ENCODE measurements at regions not wholly inside any gene's neighbourhood (a gene's known extent, or its start where the extent isn't known, plus 50 kb on each side); places are given as distances from the start of the nearest gene placed in this dataset.
A peak's percentile ranks its signal among the peaks of the same experiment; 100 is the strongest.

DNA sequence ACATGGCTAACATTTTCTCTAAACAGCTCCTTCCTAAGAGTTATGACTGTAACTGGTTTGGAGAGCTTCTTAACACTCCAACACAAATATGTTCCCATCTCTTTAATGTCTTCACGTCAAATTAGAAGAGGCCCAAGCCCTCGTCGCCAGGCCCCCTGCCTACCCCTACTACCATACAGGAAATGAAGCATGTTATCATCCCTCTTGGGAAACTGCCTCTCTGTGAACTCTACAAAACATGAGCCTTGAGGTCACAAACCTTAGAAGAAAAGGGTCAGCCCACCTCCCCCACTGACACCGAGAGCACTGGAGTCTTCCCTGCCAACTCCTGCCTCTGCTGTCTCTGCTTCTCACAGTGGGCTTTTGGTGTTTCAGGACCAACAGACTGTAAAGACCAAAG, 243.1 kb upstream of the STT3B start:
- H3K9me2 ChIP-seq (replicated peaks; ENCODE audit: insufficient read depth) = no peaks in the 10 kb centered on the region
- H3K27me3 ChIP-seq = no peaks in the 10 kb centered on the region
- H3K27ac ChIP-seq = peak overlapping the region; percentile 55
- WGBS (ENCODE audit: low lambda C conversion rate, missing lambda C conversion rate) = 71% methylated on average over 4 of the region's 4 CpGs
- H3K4me2 ChIP-seq = no peak overlapping the region
- no peaks in the 10 kb centered on the region for H3K36me3 ChIP-seq (replicated peaks; ENCODE audit: insufficient read depth, low read depth)
- H3K9me3 ChIP-seq (ENCODE audit: low read depth) = no peaks in the 10 kb centered on the region
- H3K4me3 ChIP-seq = no peak overlapping the region
- no peaks in the 10 kb centered on the region for H4K20me1 ChIP-seq (ENCODE audit: insufficient read depth, poor library complexity, severe bottlenecking)
- no peak overlapping the region for H2AFZ ChIP-seq
- DNase-seq (ENCODE audit: low spot score) = no peak
- no peaks in the 10 kb centered on the region for H3K79me2 ChIP-seq
- no peak for TF ChIP-seq EZH2 (IDR thresholded peaks at IDR 0.05; ENCODE audit: borderline replicate concordance)
- TF ChIP-seq, protein P1, sequence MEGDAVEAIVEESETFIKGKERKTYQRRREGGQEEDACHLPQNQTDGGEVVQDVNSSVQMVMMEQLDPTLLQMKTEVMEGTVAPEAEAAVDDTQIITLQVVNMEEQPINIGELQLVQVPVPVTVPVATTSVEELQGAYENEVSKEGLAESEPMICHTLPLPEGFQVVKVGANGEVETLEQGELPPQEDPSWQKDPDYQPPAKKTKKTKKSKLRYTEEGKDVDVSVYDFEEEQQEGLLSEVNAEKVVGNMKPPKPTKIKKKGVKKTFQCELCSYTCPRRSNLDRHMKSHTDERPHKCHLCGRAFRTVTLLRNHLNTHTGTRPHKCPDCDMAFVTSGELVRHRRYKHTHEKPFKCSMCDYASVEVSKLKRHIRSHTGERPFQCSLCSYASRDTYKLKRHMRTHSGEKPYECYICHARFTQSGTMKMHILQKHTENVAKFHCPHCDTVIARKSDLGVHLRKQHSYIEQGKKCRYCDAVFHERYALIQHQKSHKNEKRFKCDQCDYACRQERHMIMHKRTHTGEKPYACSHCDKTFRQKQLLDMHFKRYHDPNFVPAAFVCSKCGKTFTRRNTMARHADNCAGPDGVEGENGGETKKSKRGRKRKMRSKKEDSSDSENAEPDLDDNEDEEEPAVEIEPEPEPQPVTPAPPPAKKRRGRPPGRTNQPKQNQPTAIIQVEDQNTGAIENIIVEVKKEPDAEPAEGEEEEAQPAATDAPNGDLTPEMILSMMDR (IDR thresholded peaks at IDR 0.05; ENCODE audit: poor library complexity) = no peak
- no peak for TF ChIP-seq EZH2phosphoT487 (IDR thresholded peaks at IDR 0.05; ENCODE audit: low read depth, severe bottlenecking, unreplicated experiment)
- H3K4me1 ChIP-seq (ENCODE audit: insufficient read depth) = peaks cover 17% of the 10 kb centered on the region

DNA sequence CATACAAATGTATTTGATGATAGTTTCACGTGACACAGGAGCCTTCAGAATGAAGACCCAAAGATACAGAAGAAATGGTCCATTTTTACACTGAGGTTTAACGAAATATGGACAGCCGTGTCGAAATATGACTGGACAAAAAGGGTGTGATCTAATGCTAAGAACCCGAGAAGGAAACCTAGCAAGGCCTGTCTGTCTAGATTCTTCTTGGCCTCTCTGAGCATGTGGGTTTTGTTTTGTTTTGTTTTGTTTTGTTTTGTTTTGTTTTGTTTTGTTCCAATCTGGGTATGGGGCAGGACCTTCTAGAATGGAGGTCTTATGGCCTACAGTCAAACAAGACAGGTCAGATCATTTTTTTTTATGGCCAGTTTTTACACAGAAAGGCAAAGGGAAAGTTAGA, 242.7 kb upstream of the STT3B start:
- Histone ChIP-seq H3K27ac (peak overlapping the region; percentile 55), H3K9me3 (ENCODE audit: low read depth) (no peaks in the 10 kb centered on the region), H3K79me2 (no peaks in the 10 kb centered on the region), H3K27me3 (no peaks in the 10 kb centered on the region), H3K4me1 (ENCODE audit: insufficient read depth) (peaks cover 17% of the 10 kb centered on the region), H3K9me2 (replicated peaks; ENCODE audit: insufficient read depth) (no peaks in the 10 kb centered on the region), H4K20me1 (ENCODE audit: insufficient read depth, poor library complexity, severe bottlenecking) (no peaks in the 10 kb centered on the region), H3K4me3 (no peak overlapping the region), H2AFZ (no peak overlapping the region), H3K4me2 (no peak overlapping the region), H3K36me3 (replicated peaks; ENCODE audit: insufficient read depth, low read depth) (no peaks in the 10 kb centered on the region)
- 95% methylated on average over 5 of the region's 5 CpGs for WGBS (ENCODE audit: low lambda C conversion rate, missing lambda C conversion rate)
- TF ChIP-seq EZH2phosphoT487 (IDR thresholded peaks at IDR 0.05; ENCODE audit: low read depth, severe bottlenecking, unreplicated experiment) (no peak), EZH2 (IDR thresholded peaks at IDR 0.05; ENCODE audit: borderline replicate concordance) (no peak)
- TF ChIP-seq, protein P1 (IDR thresholded peaks at IDR 0.05; ENCODE audit: poor library complexity) = no peak
- no peak for DNase-seq (ENCODE audit: low spot score)

DNA sequence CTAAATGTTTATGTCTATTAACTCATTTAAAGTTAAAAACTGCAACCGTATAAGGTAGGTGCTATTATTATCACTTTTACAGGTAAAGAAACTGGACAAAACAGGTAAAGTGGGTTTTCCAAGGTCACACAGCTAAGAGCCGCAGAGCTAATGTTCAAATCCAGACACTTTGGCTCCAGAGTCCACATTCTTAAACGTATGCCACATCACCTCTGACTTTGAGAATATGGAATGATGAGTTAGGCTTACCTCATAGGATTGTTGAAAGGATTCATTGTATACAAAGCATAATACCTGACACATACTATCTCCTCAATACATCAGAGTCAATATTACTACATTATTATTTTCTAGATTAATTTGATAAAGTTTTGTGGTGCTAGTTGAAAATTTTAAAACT, 240.9 kb upstream of the STT3B start:
- Histone ChIP-seq H3K4me2 (no peak overlapping the region), H3K4me3 (no peak overlapping the region), H3K4me1 (ENCODE audit: insufficient read depth) (peaks cover 17% of the 10 kb centered on the region), H3K36me3 (replicated peaks; ENCODE audit: insufficient read depth, low read depth) (no peaks in the 10 kb centered on the region), H3K9me2 (replicated peaks; ENCODE audit: insufficient read depth) (no peaks in the 10 kb centered on the region), H3K79me2 (no peaks in the 10 kb centered on the region), H4K20me1 (ENCODE audit: insufficient read depth, poor library complexity, severe bottlenecking) (no peaks in the 10 kb centered on the region), H3K27me3 (no peaks in the 10 kb centered on the region), H3K27ac (no peak overlapping the region), H3K9me3 (ENCODE audit: low read depth) (no peaks in the 10 kb centered on the region), H2AFZ (no peak overlapping the region)
- WGBS (ENCODE audit: low lambda C conversion rate, missing lambda C conversion rate) = 49% methylated on average over 3 of the region's 3 CpGs
- TF ChIP-seq EZH2 (IDR thresholded peaks at IDR 0.05; ENCODE audit: borderline replicate concordance) (no peak), EZH2phosphoT487 (IDR thresholded peaks at IDR 0.05; ENCODE audit: low read depth, severe bottlenecking, unreplicated experiment) (no peak)
- TF ChIP-seq, protein P1 (IDR thresholded peaks at IDR 0.05; ENCODE audit: poor library complexity) = no peak
- DNase-seq (ENCODE audit: low spot score) = no peak
